NT2/D1 (cell line): ENCODE measurements at regions not wholly inside any gene's neighbourhood (a gene's known extent, or its start where the extent isn't known, plus 50 kb on each side); places are given as distances from the start of the nearest gene placed in this dataset.

Source experiments
- SUZ12 ChIP-seq: IDR thresholded peaks from 2 replicates; pipeline ENCODE4 v1.6.1; 2011; ENCODE audit not compliant: insufficient read length, insufficient read depth; ENCODE audit errors: extremely low read depth
- YY1 ChIP-seq: IDR thresholded peaks from 2 replicates; pipeline ENCODE4 v1.6.1; 2011; ENCODE audit not compliant: insufficient read length, insufficient read depth
- ZNF274 ChIP-seq: IDR thresholded peaks from 2 replicates; pipeline ENCODE4 v1.6.1; 2011; ENCODE audit warnings: mild to moderate bottlenecking, low read depth, low read length

- TF ChIP-seq YY1 (no peak), ZNF274 (no peak), SUZ12 (no peak)
Observed at GRCh38 chr11:37532271-37532670, 934.2 kb upstream of the RAG2 start.
